Panc1 (cell line): ENCODE measurements at regions not wholly inside any gene's neighbourhood (a gene's known extent, or its start where the extent isn't known, plus 50 kb on each side); places are given as distances from the start of the nearest gene placed in this dataset.

Experiments used
- CTCF ChIP-seq: fragments of 450-650 bp; IDR thresholded peaks from 2 replicates; pipeline ENCODE4 v1.5.1; 2017; ENCODE audit warnings: mild to moderate bottlenecking
- POLR2AphosphoS5 ChIP-seq: IDR thresholded peaks from 2 replicates; pipeline ENCODE4 v1.6.1; 2012; ENCODE audit warnings: mild to moderate bottlenecking, low read depth, low read length, moderate library complexity
- REST ChIP-seq, 2 experiments: IDR thresholded peaks; 2 replicates each; pipeline ENCODE4 v1.6.1; 2011 to 2012; ENCODE audit warnings: low read depth in 2 of 2, control low read depth in 1 of 2, low read length in 1 of 2, mild to moderate bottlenecking in 1 of 2, moderate library complexity in 1 of 2; ENCODE audit not compliant: insufficient read depth in 1 of 2
- SIN3A ChIP-seq: IDR thresholded peaks from 2 replicates; pipeline ENCODE4 v1.6.1; 2012; ENCODE audit warnings: low read depth, mild to moderate bottlenecking, low read length, moderate library complexity, borderline replicate concordance; ENCODE audit not compliant: insufficient read depth
- TCF7L2 ChIP-seq: IDR thresholded peaks from 2 replicates; pipeline ENCODE4 v1.6.1; 2011; ENCODE audit warnings: mild to moderate bottlenecking, low read depth, low read length, inconsistent platforms

GRCh38 chr1:73635021-73635420, 563.0 kb downstream of the LRRIQ3 start:
- TF ChIP-seq TCF7L2 (no peak), SIN3A (no peak), CTCF (peak; percentile 5; the same call in 1 of the 2 replicates), POLR2AphosphoS5 (no peak), REST (IDR thresholded peaks at IDR 0.05; ENCODE audit: insufficient read depth in 1 of 2, low read depth in 2 of 2, low read length in 1 of 2) (no peak)
